ENCODE measurements at regions not wholly inside any gene's neighbourhood (a gene's known extent, or its start where the extent isn't known, plus 50 kb on each side); places are given as distances from the start of the nearest gene placed in this dataset.

GRCh38 chr2:18925296-18925695 is 335.9 kb upstream of the NT5C1B start:
- no peak for ATAC-seq
- POLR2A ChIA-PET: interaction anchor here (0.6 kb wide), 1 partner anchor 90 kb away, joined by 4 read pairs; no protein-coding TSS in a partner anchor
- no peak overlapping the region for H3K4me3 ChIP-seq

GRCh38 chr2:18924886-18925285 is 335.5 kb upstream of the NT5C1B start:
- Histone ChIP-seq H3K36me3 (ENCODE audit: control insufficient read depth, insufficient read depth, low read length) (no peaks in the 10 kb centered on the region), H3K9me3 (replicated peaks; ENCODE audit: control insufficient read depth, insufficient read depth, low read depth, low read length) (no peaks in the 10 kb centered on the region; the same call in 1 of the 2 replicates), H3K4me1 (replicated peaks in 1 of 2; ENCODE audit: control insufficient read depth in 2 of 2, insufficient read depth in 2 of 2, low read length in 2 of 2) (no peaks in the 10 kb centered on the region), H3K4me2 (ENCODE audit: insufficient read depth, low read length) (no peak overlapping the region), H3K27ac (ENCODE audit: extremely low read depth, low read depth, low read length) (no peak overlapping the region), H3K4me3 (no peak overlapping the region), H2AFZ (ENCODE audit: low read depth, low read length) (no peak overlapping the region), H3K9ac (ENCODE audit: insufficient read depth in 1 of 2, low read depth in 2 of 2, low read length in 2 of 2) (no peak overlapping the region), H3K79me2 (ENCODE audit: control insufficient read depth, insufficient read depth, low read length) (no peaks in the 10 kb centered on the region), H3K9me1 (ENCODE audit: control insufficient read depth, insufficient read depth, low read length) (no peaks in the 10 kb centered on the region), H3K27me3 (ENCODE audit: control insufficient read depth in 2 of 2, insufficient read depth in 2 of 2, low read length in 2 of 2) (no peaks in the 10 kb centered on the region), H4K20me1 (replicated peaks; ENCODE audit: control insufficient read depth, insufficient read depth, low read length) (no peaks in the 10 kb centered on the region)
- FAIRE-seq (no peak), ATAC-seq (no peak), DNase-seq (ENCODE audit: extremely low read depth in 1 of 4, low spot score in 3 of 4) (no peak)
- CTCF ChIA-PET (ENCODE audit: low intra/inter-chr PET ratio): no interaction called here
- BruUV-seq (replicated peaks): no TSS peak
- WGBS (ENCODE audit: insufficient coverage, low coverage, missing lambda C conversion rate): 0% methylated on average over 1 of the region's 1 CpG
- POLR2A ChIA-PET: interaction anchor here (0.6 kb wide), 1 partner anchor 90 kb away, joined by 4 read pairs; no protein-coding TSS in a partner anchor
- intact Hi-C loops (cut with micrococcal nuclease) (no loop called here), in situ Hi-C loops (cut with MboI) (no loop called here)
- TF ChIP-seq RNF2 (IDR thresholded peaks at IDR 0.05) (no peak), SOX6 (IDR thresholded peaks at IDR 0.05) (no peak), VEZF1 (CRISPR knock-in tag; IDR thresholded peaks at IDR 0.05) (no peak), FOXJ2 (tag; IDR thresholded peaks at IDR 0.05) (no peak), BCOR (IDR thresholded peaks at IDR 0.05) (no peak), ZNF175 (CRISPR knock-in tag; IDR thresholded peaks at IDR 0.05; ENCODE audit: low read depth) (no peak), NUFIP1 (IDR thresholded peaks at IDR 0.05; ENCODE audit: partially characterized antibody) (no peak), GABPA (tag; conservative IDR thresholded peaks at IDR 0.05; ENCODE audit: low read depth) (no peak), ATF3 (IDR thresholded peaks at IDR 0.05) (no peak), ATF3 (CRISPR knock-in tag; conservative IDR thresholded peaks at IDR 0.05) (no peak), RBM15 (IDR thresholded peaks at IDR 0.05; ENCODE audit: insufficient read depth, low read length) (no peak)
- TF ChIP-seq, protein P1, sequence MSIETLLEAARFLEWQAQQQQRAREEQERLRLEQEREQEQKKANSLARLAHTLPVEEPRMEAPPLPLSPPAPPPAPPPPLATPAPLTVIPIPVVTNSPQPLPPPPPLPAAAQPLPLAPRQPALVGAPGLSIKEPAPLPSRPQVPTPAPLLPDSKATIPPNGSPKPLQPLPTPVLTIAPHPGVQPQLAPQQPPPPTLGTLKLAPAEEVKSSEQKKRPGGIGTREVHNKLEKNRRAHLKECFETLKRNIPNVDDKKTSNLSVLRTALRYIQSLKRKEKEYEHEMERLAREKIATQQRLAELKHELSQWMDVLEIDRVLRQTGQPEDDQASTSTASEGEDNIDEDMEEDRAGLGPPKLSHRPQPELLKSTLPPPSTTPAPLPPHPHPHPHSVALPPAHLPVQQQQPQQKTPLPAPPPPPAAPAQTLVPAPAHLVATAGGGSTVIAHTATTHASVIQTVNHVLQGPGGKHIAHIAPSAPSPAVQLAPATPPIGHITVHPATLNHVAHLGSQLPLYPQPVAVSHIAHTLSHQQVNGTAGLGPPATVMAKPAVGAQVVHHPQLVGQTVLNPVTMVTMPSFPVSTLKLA (conservative IDR thresholded peaks at IDR 0.05): no peak

More at GRCh38 chr2:18925296-18925695, 335.9 kb upstream of the NT5C1B start:
- H3K27ac ChIP-seq (ENCODE audit: extremely low read depth, low read depth, low read length): no peak overlapping the region
- no peaks in the 10 kb centered on the region; the same call in 1 of the 2 replicates for H3K9me3 ChIP-seq (replicated peaks; ENCODE audit: control insufficient read depth, insufficient read depth, low read depth, low read length)
- TF ChIP-seq ELF4 (CRISPR knock-in tag; IDR thresholded peaks at IDR 0.05): no peak
- TF ChIP-seq ZNF583 (CRISPR knock-in tag; IDR thresholded peaks at IDR 0.05): no peak
- H3K4me1 ChIP-seq (replicated peaks in 1 of 2; ENCODE audit: control insufficient read depth in 2 of 2, insufficient read depth in 2 of 2, low read length in 2 of 2): no peaks in the 10 kb centered on the region
- FAIRE-seq (no peak), DNase-seq (ENCODE audit: extremely low read depth in 1 of 4, low spot score in 3 of 4) (no peak)
- H3K9ac ChIP-seq (ENCODE audit: insufficient read depth in 1 of 2, low read depth in 2 of 2, low read length in 2 of 2): no peak overlapping the region
- intact Hi-C loops (cut with micrococcal nuclease) (no loop called here), in situ Hi-C loops (cut with MboI) (no loop called here)
- H3K27me3 ChIP-seq (ENCODE audit: control insufficient read depth in 2 of 2, insufficient read depth in 2 of 2, low read length in 2 of 2): no peaks in the 10 kb centered on the region
- H3K79me2 ChIP-seq (ENCODE audit: control insufficient read depth, insufficient read depth, low read length): no peaks in the 10 kb centered on the region
- no peaks in the 10 kb centered on the region for H3K36me3 ChIP-seq (ENCODE audit: control insufficient read depth, insufficient read depth, low read length)
- WGBS (ENCODE audit: insufficient coverage, low coverage, missing lambda C conversion rate): 0% methylated on average over 2 of the region's 2 CpGs
- H3K4me2 ChIP-seq (ENCODE audit: insufficient read depth, low read length): no peak overlapping the region
- H3K9me1 ChIP-seq (ENCODE audit: control insufficient read depth, insufficient read depth, low read length): no peaks in the 10 kb centered on the region
- no peak overlapping the region for H2AFZ ChIP-seq (ENCODE audit: low read depth, low read length)
- no peaks in the 10 kb centered on the region for H4K20me1 ChIP-seq (replicated peaks; ENCODE audit: control insufficient read depth, insufficient read depth, low read length)
- BruUV-seq (replicated peaks): no TSS peak
- CTCF ChIA-PET (ENCODE audit: low intra/inter-chr PET ratio): no interaction called here
